ENCODE measurements at regions not wholly inside any gene's neighbourhood (a gene's known extent, or its start where the extent isn't known, plus 50 kb on each side); places are given as distances from the start of the nearest gene placed in this dataset.

DNA sequence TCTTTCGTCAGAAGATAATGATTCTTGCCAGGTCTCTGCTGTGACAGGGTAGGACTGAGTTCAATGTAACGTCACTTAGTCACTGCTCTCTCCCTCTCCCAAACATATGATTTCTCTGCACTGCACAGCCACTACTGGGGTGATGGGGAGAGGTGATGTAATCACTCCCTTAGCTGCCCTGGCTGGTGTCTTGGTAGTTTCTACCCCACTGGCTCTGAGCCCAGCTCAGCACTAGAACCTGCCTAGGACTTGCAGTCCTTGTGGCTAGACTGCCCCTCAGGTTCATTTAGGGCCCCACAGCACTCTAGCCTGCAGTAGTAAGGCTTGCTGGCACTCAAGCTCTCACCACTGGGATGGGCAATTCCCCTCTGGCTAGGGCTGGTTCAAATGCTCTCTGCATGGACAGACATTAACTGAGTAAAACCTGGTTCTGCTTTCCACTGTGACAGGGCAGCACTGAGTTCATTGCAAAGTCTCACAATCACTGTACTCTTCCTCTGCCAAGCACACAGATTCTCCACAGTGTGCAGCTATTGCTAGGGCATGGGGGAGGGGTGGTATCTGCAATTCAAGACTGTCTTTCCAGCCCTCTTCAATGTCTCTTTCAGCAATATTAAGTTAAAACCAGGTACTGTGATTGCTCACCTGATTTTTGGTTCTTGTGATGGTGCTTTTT, 571.4 kb upstream of the FAT3 start:
- no peaks in the 10 kb centered on the region for H3K79me2 ChIP-seq (ENCODE audit: low read length)
- H3K4me1 ChIP-seq (ENCODE audit: low read length): peaks cover 3% of the 10 kb centered on the region; the same call in 1 of the 2 replicates
- no peaks in the 10 kb centered on the region for H3K27me3 ChIP-seq (ENCODE audit: low read depth, low read length)
- no peak overlapping the region for H3K27ac ChIP-seq (ENCODE audit: low read length)
- no peak overlapping the region for H3K9ac ChIP-seq (ENCODE audit: low read length)
- H2AFZ ChIP-seq (ENCODE audit: low read depth, low read length): no peak overlapping the region
- no peaks in the 10 kb centered on the region for H3K36me3 ChIP-seq (replicated peaks; ENCODE audit: low read depth, low read length)
- TF ChIP-seq, protein P1, sequence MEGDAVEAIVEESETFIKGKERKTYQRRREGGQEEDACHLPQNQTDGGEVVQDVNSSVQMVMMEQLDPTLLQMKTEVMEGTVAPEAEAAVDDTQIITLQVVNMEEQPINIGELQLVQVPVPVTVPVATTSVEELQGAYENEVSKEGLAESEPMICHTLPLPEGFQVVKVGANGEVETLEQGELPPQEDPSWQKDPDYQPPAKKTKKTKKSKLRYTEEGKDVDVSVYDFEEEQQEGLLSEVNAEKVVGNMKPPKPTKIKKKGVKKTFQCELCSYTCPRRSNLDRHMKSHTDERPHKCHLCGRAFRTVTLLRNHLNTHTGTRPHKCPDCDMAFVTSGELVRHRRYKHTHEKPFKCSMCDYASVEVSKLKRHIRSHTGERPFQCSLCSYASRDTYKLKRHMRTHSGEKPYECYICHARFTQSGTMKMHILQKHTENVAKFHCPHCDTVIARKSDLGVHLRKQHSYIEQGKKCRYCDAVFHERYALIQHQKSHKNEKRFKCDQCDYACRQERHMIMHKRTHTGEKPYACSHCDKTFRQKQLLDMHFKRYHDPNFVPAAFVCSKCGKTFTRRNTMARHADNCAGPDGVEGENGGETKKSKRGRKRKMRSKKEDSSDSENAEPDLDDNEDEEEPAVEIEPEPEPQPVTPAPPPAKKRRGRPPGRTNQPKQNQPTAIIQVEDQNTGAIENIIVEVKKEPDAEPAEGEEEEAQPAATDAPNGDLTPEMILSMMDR (IDR thresholded peaks at IDR 0.05; ENCODE audit: low read depth, low read length): no peak
- TF ChIP-seq EZH2phosphoT487 (IDR thresholded peaks at IDR 0.05; ENCODE audit: low read depth): no peak
- H4K20me1 ChIP-seq (ENCODE audit: insufficient read depth, low read length): no peaks in the 10 kb centered on the region
- no peak overlapping the region for H3K4me3 ChIP-seq (ENCODE audit: low read length)
- no peaks in the 10 kb centered on the region for H3K9me3 ChIP-seq (ENCODE audit: insufficient read depth, low read length)
- H3K4me2 ChIP-seq (ENCODE audit: low read length): no peak overlapping the region

DNA sequence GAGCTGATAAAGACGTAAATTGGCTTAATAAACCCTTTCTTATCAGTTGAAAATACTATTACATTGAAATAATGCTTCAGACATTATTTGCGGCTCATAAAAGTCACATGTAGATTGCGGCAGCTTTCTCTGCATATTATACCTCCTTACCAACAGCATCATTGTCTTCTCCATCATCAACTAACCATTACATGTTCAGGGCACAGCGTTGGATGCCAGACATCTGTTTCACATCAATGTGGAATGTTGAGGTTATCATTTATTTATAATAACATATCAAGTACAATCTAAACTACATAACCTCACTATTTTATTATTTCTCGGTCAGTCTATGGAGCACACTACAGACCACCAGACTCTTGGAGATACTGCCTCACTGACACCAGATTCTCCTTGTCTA, 573.8 kb upstream of the FAT3 start:
- no peaks in the 10 kb centered on the region for H3K79me2 ChIP-seq (ENCODE audit: low read length)
- no peak overlapping the region for H3K4me3 ChIP-seq (ENCODE audit: low read length)
- no peak overlapping the region for H3K9ac ChIP-seq (ENCODE audit: low read length)
- no peak overlapping the region for H3K27ac ChIP-seq (ENCODE audit: low read length)
- TF ChIP-seq, protein P1 (IDR thresholded peaks at IDR 0.05; ENCODE audit: low read depth, low read length): no peak
- peaks cover 3% of the 10 kb centered on the region; the same call in 1 of the 2 replicates for H3K4me1 ChIP-seq (ENCODE audit: low read length)
- H3K4me2 ChIP-seq (ENCODE audit: low read length): no peak overlapping the region
- H3K36me3 ChIP-seq (replicated peaks; ENCODE audit: low read depth, low read length): no peaks in the 10 kb centered on the region
- H4K20me1 ChIP-seq (ENCODE audit: insufficient read depth, low read length): no peaks in the 10 kb centered on the region
- no peak overlapping the region for H2AFZ ChIP-seq (ENCODE audit: low read depth, low read length)
- no peaks in the 10 kb centered on the region for H3K27me3 ChIP-seq (ENCODE audit: low read depth, low read length)
- H3K9me3 ChIP-seq (ENCODE audit: insufficient read depth, low read length): no peaks in the 10 kb centered on the region

DNA sequence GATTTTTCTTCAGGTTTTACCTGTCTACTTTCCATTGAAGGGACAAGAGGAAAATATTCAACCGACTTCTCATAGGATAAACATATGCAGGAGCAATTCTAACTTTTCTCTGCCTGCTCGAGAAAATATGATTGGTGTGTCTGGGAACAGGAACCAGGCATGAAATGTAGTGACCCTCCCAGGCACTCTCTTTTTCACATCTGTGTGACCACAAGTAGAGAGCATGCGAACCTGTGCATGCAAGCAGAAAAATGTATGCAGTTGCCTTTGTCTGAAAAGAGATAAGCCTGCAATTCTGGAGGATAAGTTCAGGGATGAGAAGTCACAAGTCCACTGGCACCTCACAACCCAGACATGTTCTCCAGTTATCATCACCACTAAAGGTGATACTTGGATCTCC, 583.5 kb upstream of the FAT3 start:
- Histone ChIP-seq H3K9me3 (ENCODE audit: insufficient read depth, low read length) (no peaks in the 10 kb centered on the region), H3K27me3 (ENCODE audit: low read depth, low read length) (no peaks in the 10 kb centered on the region), H3K4me1 (ENCODE audit: low read length) (no peaks in the 10 kb centered on the region), H4K20me1 (ENCODE audit: insufficient read depth, low read length) (no peaks in the 10 kb centered on the region), H3K4me2 (ENCODE audit: low read length) (no peak overlapping the region), H3K79me2 (ENCODE audit: low read length) (no peaks in the 10 kb centered on the region), H3K36me3 (replicated peaks; ENCODE audit: low read depth, low read length) (no peaks in the 10 kb centered on the region), H3K27ac (ENCODE audit: low read length) (no peak overlapping the region), H3K9ac (ENCODE audit: low read length) (no peak overlapping the region), H2AFZ (ENCODE audit: low read depth, low read length) (no peak overlapping the region), H3K4me3 (ENCODE audit: low read length) (no peak overlapping the region)
- TF ChIP-seq, protein P1 (IDR thresholded peaks at IDR 0.05; ENCODE audit: low read depth, low read length): no peak
- TF ChIP-seq EZH2phosphoT487 (IDR thresholded peaks at IDR 0.05; ENCODE audit: low read depth): no peak

DNA sequence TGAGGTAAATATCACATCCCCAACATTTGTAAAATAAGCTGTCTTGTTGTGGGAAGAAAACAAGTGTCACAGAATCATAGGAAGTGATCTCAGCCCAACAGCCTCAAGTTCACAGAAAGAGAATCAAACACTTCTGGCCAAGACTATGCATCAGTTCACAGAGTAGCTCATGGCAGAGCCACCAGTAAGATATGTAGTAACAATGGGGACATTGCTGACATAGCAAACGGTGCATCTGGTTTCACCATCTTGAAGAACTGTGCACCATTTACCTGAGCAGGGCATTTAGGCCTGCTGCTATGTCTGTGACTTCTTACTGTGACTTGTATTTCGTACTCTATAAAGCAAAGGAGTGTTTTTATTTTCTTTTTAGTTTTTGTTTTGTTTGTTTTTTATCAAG, 585.3 kb upstream of the FAT3 start:
- no peaks in the 10 kb centered on the region for H3K79me2 ChIP-seq (ENCODE audit: low read length)
- no peaks in the 10 kb centered on the region for H4K20me1 ChIP-seq (ENCODE audit: insufficient read depth, low read length)
- no peak overlapping the region for H3K9ac ChIP-seq (ENCODE audit: low read length)
- H2AFZ ChIP-seq (ENCODE audit: low read depth, low read length): 0 out of 2 replicates have a peak overlapping the region, but pooled peaks have one; percentile 9
- H3K4me3 ChIP-seq (ENCODE audit: low read length): no peak overlapping the region
- no peak overlapping the region for H3K27ac ChIP-seq (ENCODE audit: low read length)
- H3K4me2 ChIP-seq (ENCODE audit: low read length): no peak overlapping the region
- no peaks in the 10 kb centered on the region for H3K9me3 ChIP-seq (ENCODE audit: insufficient read depth, low read length)
- no peaks in the 10 kb centered on the region for H3K27me3 ChIP-seq (ENCODE audit: low read depth, low read length)
- TF ChIP-seq, protein P1 (IDR thresholded peaks at IDR 0.05; ENCODE audit: low read depth, low read length): no peak
- no peak for TF ChIP-seq EZH2phosphoT487 (IDR thresholded peaks at IDR 0.05; ENCODE audit: low read depth)
- no peaks in the 10 kb centered on the region for H3K4me1 ChIP-seq (ENCODE audit: low read length)
- H3K36me3 ChIP-seq (replicated peaks; ENCODE audit: low read depth, low read length): no peaks in the 10 kb centered on the region
